ENCODE measurements at regions not wholly inside any gene's neighbourhood (a gene's known extent, or its start where the extent isn't known, plus 50 kb on each side); places are given as distances from the start of the nearest gene placed in this dataset.
"Not testable (repeated sequence)": the region's sequence is repeated elsewhere in the genome, so short reads cannot be mapped to it uniquely, and the experiment has no call there.

GRCh38 chr7:130789436-130789835, 55.4 kb upstream of the KLF14 start:
- DNase-seq (ENCODE audit: low read depth in 1 of 2, low spot score in 1 of 2): no peak

DNA sequence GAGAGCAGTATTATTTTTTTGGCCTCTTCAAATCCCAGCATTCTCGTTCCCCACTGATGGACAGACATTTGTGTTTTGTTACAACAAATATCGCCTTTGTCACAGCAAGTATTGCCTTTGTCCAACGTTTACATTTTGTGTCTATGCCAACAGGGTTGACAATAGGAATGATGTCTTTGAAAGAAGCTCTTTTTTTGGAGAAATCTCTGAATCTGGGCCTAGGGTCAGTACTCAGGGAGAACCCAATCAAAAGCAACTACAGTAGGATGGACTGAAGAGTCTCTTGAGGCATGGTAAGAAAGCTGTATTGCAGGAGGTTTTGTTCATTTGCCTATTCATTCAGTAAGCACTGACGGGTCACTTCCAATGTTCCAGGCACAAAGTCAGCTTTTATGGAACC, 57.7 kb upstream of the KLF14 start:
- no peak for DNase-seq (ENCODE audit: low read depth in 1 of 2, low spot score in 1 of 2)

DNA sequence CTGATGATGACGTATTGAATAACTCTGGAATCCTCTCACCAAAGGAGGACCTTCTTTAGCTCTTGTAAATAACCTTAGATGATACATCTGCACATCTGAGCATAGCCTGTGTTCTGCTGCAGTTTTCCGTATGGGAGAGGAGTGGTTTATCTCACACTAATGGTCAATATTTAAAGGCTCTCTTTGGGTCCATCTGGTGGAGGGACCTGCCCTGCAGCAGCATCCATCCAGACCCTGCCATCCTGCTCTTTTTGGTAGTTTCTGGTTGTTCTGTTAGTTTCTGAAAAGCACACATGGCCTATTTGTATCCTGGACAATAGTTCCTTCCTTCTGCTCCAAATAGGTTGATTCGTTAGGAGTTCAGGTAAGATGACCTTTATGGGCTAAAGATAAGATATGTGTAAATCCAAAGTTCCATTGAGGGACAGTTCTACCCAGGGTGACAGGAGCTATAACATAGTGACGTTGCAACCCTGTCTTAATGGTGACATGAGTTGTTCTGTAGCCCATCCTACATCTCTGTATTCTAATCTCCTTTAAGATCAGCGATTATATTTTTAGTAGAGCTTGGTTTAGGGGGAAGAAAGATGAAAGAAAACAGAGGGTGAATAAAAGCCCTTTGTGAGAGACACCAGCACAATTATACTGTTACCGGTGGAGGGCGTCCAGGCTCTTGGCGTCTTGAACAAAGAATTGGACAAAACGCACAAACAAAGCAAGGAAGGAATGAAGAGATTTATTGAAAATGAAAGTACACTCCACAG, 60.0 kb upstream of the KLF14 start:
- DNase-seq (ENCODE audit: low read depth in 1 of 2, low spot score in 1 of 2): no peak

- DNase-seq (ENCODE audit: low read depth in 1 of 2, low spot score in 1 of 2): no peak
Measured at GRCh38 chr7:130794619-130794922, 60.6 kb upstream of the KLF14 start.

- DNase-seq (ENCODE audit: low read depth in 1 of 2, low spot score in 1 of 2): not testable (repeated sequence)
Measured at GRCh38 chr7:130796425-130796824, 62.4 kb upstream of the KLF14 start.

- no peak for DNase-seq (ENCODE audit: low read depth in 1 of 2, low spot score in 1 of 2)
Measured at GRCh38 chr7:130803127-130803526, 69.1 kb upstream of the KLF14 start.

- DNase-seq (ENCODE audit: low read depth in 1 of 2, low spot score in 1 of 2): no peak
Measured at GRCh38 chr7:130804220-130804619, 70.2 kb upstream of the KLF14 start.

DNA sequence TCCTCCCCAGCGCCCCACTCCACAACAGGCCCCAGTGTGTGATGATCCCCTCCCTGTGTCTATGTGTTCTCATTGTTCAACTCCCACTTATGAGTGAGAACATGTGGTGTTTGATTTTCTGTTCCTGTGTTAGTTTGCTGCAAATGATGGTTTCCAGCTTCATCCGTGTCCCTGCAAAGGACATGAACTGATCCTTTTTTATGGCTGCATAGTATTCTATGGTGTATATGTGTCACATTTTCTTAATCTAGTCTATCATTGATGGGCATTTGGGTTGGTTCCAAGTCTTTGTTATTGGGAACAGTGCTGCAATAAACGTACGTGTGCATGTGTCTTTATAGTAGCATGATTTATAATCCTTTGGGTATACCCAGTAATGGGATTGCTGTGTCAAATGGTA, 78.8 kb upstream of the KLF14 start:
- not testable (repeated sequence) for DNase-seq (ENCODE audit: low read depth in 1 of 2, low spot score in 1 of 2)

DNA sequence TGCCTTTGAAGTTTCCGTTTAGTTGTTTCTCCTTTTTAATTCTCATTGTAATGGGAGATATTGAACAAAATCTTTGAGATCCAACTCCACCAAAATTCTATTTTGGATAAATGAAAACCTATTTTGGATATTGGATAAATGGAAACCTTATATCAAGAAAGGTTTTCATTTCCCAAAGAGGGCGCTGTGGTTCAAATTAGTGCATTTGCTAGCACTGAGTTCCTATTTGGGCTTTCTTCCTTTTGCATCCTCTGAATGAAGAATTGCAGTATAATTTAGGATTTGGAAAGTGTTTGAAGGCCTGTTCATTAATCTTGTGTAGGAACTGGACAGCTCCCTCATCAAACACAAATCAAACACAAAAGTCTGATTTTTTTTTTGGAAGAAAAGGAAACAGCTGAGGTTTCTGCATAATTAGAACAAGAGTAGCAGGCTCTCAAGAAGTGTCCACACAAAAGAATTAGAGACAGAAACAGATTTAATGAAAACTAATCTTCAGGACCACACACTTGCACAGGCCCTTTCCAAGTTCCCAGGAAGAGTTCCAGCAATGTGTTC, 80.8 kb upstream of the KLF14 start:
- no peak for DNase-seq (ENCODE audit: low read depth in 1 of 2, low spot score in 1 of 2)

DNA sequence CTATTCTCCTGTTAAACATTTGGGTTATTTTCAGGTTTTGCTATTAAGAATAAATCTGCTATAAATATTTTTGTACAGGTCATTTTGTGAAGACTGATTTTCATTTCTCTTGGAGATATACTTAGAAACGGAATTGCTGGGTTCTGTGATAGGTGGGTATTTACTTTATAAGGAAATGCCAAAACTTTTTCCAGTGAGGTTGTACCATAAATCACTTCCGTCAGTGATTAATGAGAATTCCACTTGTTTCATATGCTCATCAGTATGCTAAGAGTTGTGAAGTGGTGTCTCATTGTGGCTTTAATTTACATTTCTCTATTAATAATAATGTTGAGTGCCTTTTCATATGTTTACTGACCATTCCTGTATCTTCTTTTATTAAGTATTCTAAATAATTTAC, 84.0 kb upstream of the KLF14 start:
- DNase-seq (ENCODE audit: low read depth in 1 of 2, low spot score in 1 of 2): no peak

DNA sequence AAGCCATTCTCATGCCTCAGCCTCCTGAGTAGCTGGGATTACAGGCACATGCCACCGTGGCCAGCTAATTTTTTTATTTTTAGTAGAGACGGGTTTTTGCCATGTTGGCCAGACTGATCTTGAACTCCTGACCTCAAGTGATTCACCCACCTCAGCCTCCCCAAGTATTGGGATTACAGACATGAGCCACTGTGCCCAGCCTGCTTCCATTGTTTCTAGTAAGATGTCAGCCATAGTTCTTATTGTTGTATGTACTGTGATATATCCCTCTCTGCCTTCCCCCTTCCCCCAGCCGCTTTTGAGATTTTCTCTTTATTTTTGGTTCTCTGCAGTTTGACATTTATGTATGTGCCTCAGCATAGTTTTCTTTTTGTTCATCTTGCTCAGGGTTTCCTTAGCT, 87.9 kb upstream of the KLF14 start:
- DNase-seq (ENCODE audit: low read depth in 1 of 2, low spot score in 1 of 2): no peak

- DNase-seq (ENCODE audit: low read depth in 1 of 2, low spot score in 1 of 2): no peak
Measured at GRCh38 chr7:130822642-130823041, 88.6 kb upstream of the KLF14 start.

GRCh38 chr7:130823060-130823459, 89.1 kb upstream of the KLF14 start:
- no peak for DNase-seq (ENCODE audit: low read depth in 1 of 2, low spot score in 1 of 2)

GRCh38 chr7:130825819-130826218, 91.8 kb upstream of the KLF14 start:
- DNase-seq (ENCODE audit: low read depth in 1 of 2, low spot score in 1 of 2): no peak

GRCh38 chr7:130829415-130829814, 95.4 kb upstream of the KLF14 start:
- DNase-seq (ENCODE audit: low read depth in 1 of 2, low spot score in 1 of 2): no peak

GRCh38 chr7:130831322-130831721, 97.3 kb upstream of the KLF14 start:
- DNase-seq (ENCODE audit: low read depth in 1 of 2, low spot score in 1 of 2): no peak

DNA sequence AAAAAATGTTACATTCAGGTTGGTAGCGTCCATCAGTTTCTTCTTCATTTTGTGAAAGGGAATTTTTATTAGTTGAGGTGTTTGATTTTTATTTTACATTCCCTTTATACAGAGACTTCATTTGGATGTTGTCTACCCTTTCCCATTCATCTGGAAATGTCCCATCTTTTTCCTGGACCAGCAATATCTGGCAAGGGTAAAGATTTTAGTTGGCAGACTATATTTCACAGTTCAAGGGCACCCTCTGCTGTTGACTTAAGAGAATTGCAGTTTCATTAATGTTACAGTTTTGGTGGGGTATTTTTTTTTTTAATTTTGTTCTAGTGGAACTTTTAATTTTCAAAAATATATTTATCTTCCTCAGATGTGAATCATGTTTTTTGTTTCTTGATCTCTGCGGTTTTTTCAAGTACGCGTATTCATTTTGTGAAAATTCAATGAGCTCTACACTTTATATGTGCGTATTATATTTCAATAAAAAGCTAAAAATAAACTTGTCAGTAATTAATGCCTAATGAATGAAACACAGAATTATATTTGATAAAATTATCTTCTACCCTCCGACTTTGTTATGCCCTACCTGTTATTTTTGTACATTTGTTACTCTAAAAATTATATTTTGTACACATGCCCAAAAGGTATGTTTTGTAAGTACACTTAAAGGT, 97.9 kb upstream of the KLF14 start:
- DNase-seq (ENCODE audit: low read depth in 1 of 2, low spot score in 1 of 2): no peak

GRCh38 chr7:130838738-130839137, 104.7 kb upstream of the KLF14 start:
- DNase-seq (ENCODE audit: low read depth in 1 of 2, low spot score in 1 of 2): no peak

DNA sequence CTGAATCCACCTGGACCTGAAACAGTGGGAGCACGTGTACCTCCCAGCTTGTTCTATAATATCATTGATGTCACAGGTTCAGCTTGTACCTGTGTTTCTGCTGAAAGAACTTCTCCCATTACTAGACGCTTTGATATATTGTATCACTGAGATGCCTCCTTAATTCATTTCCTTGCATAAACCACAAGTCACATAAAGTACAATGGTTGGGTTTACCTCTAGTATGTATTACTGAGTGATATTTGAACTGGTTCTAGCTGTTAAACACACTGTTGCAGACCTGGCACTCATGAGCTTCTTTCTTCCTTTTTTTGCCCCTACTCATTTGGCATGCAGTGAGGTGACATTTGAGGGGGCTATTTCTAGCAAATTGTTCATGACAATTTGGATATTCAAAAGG, 106.6 kb upstream of the KLF14 start:
- no peak for DNase-seq (ENCODE audit: low read depth in 1 of 2, low spot score in 1 of 2)

DNA sequence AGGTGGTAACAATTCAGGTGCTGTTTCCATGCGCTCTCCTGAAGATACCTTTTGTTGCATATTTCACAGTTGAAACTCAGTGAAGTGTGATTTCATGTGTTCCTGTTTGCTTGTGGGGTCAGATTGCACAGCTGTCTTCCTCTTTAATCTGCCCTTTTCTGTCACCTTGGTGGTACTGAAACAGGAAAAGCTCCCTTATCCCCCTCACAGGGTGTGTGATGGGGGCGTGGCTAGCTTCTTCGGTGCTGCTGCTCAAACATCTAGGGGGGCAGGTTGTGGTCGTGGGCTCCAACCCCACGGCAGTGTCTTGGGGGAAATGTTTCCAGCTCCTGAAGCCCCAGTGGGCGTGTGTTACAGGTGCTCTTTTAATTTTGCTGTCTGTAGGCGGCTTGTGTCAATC, 107.4 kb upstream of the KLF14 start:
- no peak for DNase-seq (ENCODE audit: low read depth in 1 of 2, low spot score in 1 of 2)

DNA sequence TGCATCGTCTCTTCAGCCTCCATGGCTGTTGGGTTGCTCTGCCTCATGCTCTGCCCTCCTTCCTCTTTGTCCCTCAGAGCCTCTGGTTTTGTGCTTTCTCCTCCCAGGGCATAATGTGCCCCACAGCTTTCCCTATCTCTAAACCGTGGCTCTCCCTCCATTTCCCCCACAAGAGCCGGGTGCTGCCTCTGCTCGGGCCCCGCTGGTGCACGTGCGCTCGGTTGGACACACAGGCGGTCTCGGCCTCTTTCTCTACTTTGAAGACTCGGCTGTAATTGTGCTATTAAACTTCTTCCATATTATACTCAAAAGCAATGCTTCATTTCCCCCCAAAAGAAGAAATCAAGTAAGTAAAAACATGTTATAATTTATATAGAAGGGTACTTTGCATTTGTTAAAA, 109.7 kb upstream of the KLF14 start:
- no peak for DNase-seq (ENCODE audit: low read depth in 1 of 2, low spot score in 1 of 2)

GRCh38 chr7:130844811-130845580, 111.0 kb upstream of the KLF14 start:
- no peak for DNase-seq (ENCODE audit: low read depth in 1 of 2, low spot score in 1 of 2)

All from activated CD4-positive, alpha-beta T cell treated with anti-CD3 and anti-CD28 coated beads, Interleukin-2, amount 50 U/mL, for 24 hours (primary cell).